Fibroblast of pulmonary artery (primary cell): ENCODE measurements at regions not wholly inside any gene's neighbourhood (a gene's known extent, or its start where the extent isn't known, plus 50 kb on each side); places are given as distances from the start of the nearest gene placed in this dataset.

Experiments used
- DNase-seq: peaks from one replicate; pipeline ENCODE4 v3.0.0-alpha.2; 2010; ENCODE audit warnings: low read depth
- H3K4me3 ChIP-seq: replicated peaks from 2 replicates; pipeline ENCODE4 v1.5.1; 2011; ENCODE audit warnings: low read depth, mild to moderate bottlenecking, control low read depth, low read length, moderate library complexity
- TF ChIP-seq, protein P1 (sequence below): IDR thresholded peaks from 2 replicates; pipeline ENCODE4 v1.5.1; 2011; ENCODE audit warnings: mild to moderate bottlenecking, control low read depth, low read length, inconsistent platforms; ENCODE audit errors: missing control alignments

DNA sequence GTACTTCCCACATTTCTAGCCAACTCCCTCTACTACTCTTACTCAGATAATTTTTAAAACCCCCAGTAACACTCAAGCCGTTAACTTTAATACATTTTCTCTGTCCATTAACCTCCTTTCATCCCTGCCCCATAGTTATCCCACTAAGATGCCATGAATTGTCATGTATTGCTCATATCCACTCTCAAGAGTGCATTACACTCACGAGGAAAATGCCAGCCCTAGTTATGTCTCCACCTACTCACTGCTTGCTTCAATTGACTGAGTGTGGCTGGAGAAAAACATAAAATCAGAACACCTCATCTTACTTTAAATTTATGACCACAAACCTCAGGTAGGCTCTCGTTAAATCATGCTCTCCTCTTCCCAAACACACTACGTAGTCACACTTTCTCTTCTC lies 324.1 kb upstream of the NPSR1 start:
- H3K4me3 ChIP-seq = no peak overlapping the region
- no peak for DNase-seq
- TF ChIP-seq, protein P1, sequence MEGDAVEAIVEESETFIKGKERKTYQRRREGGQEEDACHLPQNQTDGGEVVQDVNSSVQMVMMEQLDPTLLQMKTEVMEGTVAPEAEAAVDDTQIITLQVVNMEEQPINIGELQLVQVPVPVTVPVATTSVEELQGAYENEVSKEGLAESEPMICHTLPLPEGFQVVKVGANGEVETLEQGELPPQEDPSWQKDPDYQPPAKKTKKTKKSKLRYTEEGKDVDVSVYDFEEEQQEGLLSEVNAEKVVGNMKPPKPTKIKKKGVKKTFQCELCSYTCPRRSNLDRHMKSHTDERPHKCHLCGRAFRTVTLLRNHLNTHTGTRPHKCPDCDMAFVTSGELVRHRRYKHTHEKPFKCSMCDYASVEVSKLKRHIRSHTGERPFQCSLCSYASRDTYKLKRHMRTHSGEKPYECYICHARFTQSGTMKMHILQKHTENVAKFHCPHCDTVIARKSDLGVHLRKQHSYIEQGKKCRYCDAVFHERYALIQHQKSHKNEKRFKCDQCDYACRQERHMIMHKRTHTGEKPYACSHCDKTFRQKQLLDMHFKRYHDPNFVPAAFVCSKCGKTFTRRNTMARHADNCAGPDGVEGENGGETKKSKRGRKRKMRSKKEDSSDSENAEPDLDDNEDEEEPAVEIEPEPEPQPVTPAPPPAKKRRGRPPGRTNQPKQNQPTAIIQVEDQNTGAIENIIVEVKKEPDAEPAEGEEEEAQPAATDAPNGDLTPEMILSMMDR = no peak

DNA sequence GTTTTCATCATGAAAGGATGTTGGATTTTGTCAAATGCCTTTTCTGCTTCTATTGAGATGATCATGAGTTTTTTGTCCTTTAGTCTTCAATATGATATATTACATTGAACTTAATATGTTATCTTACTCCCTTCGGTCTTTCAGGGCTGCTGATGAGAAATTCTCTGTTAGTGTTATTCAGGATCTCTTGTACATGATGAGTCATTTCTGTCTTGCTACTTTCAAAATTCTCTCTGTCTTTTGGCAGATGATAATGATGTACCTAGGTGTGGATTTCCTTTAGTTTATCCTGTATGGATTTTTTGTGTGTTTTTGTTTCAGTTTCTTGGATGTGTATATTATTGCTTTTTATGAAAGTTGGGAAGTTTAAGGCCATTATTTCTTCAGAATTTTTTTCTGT lies 320.9 kb upstream of the NPSR1 start:
- no peak overlapping the region for H3K4me3 ChIP-seq
- no peak for DNase-seq
- TF ChIP-seq, protein P1 = no peak

DNA sequence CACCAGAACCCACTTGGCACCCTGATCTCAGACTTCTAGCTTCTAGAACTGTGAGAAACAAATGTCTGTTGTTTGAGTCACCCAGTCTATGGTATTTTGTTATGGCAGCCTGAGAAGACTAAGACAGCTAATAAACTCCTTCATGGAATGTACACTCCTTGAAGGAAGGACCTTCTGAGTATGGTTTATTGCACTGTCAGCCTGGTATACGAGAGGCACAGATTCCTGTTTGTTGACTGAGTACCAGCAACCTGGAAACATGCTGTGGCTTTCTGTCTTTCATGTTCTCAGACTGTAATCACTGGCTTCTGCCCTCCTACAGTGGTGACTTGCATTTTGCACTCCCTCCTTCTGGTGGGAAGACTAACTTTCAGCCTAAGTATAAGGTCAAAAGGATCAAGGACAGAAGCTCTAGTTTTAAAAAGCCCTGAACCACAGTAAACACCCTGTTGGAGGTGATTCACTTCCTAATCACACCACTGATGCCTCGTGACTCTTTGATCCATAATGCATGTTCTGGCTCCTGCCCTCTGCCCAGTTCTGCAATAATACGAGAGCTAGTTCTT lies 319.0 kb upstream of the NPSR1 start:
- TF ChIP-seq, protein P1 = no peak
- peak; percentile 23 for DNase-seq
- H3K4me3 ChIP-seq = no peak overlapping the region

DNA sequence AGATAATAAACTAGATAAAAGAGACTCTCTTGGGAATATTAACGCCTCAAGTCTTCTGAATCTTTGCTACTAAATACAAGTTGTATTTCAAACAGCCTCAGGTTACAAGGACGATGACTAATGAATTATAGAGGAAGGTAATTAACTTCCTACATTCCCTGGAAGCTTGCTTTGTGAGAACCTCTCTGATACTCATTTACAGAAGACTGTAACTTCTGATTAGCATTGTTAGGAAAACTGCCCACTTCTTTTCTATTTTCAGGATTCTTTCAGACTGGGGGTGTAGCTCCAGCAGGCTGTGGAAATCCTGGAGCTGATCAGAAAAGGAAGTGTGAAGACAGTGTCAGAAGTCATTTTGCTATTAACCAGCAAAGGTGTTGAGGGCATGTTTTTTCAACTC lies 316.7 kb upstream of the NPSR1 start:
- DNase-seq = no peak
- H3K4me3 ChIP-seq = no peak overlapping the region
- TF ChIP-seq, protein P1 = no peak

DNA sequence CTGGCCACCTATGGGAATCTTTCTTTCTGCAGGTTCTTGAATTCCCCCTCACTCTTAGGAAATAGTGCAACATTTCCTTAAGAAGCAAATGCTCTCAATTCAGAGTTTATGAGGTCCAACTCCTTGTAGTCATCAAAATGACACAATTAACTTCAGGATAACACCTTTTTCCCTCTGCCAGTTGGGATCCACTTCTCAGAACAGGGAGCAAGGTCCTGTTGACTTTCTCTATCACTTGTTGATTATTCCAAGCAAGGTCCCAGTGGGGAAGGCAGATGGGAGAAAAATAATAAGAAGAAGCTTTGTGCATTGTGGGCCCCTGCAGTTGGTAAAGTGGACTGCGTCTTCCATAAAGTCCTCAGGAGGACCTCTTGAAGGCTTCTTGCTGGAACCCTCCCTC lies 315.6 kb upstream of the NPSR1 start:
- TF ChIP-seq, protein P1 = no peak
- DNase-seq = no peak

DNA sequence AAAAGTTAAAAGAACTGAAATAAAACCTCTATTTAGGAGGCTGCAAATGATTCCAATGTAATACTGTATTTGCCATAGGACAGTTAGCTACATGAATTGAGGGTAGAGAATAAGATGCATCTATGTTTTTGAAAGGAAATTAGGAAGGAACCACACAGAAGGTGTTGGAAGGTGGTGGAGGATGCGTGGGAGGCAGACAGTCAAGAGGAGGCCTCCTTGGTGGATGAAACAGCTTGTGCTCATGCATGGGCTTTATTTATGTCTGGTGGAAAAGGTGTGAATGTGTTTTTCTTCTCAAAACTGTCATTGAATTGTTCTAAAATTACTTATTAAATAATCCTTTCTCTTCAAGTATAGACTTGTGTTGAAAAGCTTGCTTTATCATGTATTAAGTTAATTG lies 314.4 kb upstream of the NPSR1 start:
- TF ChIP-seq, protein P1 = no peak
- DNase-seq = no peak
- H3K4me3 ChIP-seq = no peak overlapping the region

More for the DNA sequence above, 315.6 kb upstream of the NPSR1 start:
- no peak overlapping the region for H3K4me3 ChIP-seq

DNA sequence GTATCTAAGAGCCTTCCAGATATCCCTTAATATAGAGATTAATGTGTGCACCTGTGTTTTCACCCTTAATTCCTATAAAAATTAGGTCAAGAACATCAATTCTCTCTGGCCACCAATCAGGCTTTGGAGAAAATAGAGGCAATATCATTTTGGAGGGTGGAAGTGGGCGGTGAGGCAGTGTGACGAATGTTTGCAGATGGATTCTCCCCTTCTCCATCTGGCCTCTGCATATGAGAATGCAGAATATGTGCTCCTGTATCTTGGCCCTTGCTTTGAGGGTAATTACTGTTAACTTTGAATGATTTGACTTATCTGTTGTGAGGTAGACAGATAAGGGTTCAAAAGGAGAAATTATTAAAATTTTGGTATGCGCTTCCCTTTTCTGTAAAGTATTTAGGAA lies 304.0 kb upstream of the NPSR1 start:
- TF ChIP-seq, protein P1 = no peak
- DNase-seq = no peak
- H3K4me3 ChIP-seq = no peak overlapping the region
